ENCODE measurements at regions not wholly inside any gene's neighbourhood (a gene's known extent, or its start where the extent isn't known, plus 50 kb on each side); places are given as distances from the start of the nearest gene placed in this dataset.
"Not testable (repeated sequence)": the region's sequence is repeated elsewhere in the genome, so short reads cannot be mapped to it uniquely, and the experiment has no call there.

DNA sequence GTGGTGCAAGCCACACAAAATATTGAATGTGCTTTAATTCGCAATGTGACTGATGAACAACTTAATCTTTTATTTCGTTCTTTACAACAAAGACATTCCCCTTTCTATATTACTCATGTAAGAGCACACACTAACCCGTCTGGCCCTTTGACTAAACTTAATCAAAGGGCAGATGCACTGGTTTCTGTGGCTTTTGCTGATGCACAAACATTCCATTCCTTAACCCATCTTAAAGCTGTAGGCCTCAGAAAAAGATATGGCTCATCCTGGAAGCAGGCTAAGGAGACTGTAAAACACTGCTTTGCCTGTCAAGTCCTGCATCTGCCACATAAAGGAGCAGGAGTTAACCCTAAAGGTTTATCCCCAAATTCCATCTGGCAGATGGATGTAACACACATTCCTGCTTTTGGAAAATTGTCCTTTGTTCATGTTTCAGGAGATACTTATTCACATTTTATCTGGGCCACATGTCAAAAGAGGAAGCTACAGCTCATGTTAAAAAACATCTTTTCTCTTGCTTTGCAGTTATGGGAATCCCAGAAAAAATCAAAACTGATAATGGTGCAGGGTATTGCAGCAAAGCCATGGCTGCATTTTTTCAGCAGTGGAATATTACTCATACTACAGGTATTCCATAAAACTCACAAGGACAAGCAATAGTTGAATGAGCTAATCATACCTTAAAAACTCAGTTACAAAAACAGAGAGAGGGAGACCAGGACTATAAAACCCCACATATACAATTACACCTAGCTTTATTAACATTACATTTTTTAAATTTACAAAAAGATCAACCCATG lies 137.2 kb downstream of the AHSP start:
- peak; percentile 65 for DNase-seq
- no peak overlapping the region for H3K27ac ChIP-seq
- H3K79me2 ChIP-seq (ENCODE audit: insufficient read depth), result no peaks in the 10 kb centered on the region
- H3K36me3 ChIP-seq (ENCODE audit: low read depth), result no peaks in the 10 kb centered on the region
- in situ Hi-C loops (cut with MboI), result no loop called here
- WGBS, 2 experiments (ENCODE audit: low coverage in 1 of 2, low lambda C conversion rate in 2 of 2, missing lambda C conversion rate in 2 of 2), result 0 to 5% methylated on average over 3 of the region's 3 CpGs
- no peaks in the 10 kb centered on the region for H4K20me1 ChIP-seq (ENCODE audit: insufficient read depth)
- H3K4me1 ChIP-seq (ENCODE audit: insufficient read depth), result peaks cover 12% of the 10 kb centered on the region; the same call in 1 of the 2 replicates
- no peaks in the 10 kb centered on the region for H3K9me2 ChIP-seq (ENCODE audit: insufficient read depth)
- H3K9ac ChIP-seq, result no peak overlapping the region
- H2AFZ ChIP-seq, result no peak overlapping the region
- no peaks in the 10 kb centered on the region for H3F3A ChIP-seq (ENCODE audit: insufficient read depth)
- H3K4me2 ChIP-seq (ENCODE audit: unreplicated experiment), result peak overlapping the region; percentile 13
- H3K9me3 ChIP-seq (ENCODE audit: low read depth), result no peaks in the 10 kb centered on the region
- TF ChIP-seq EZH2phosphoT487 (IDR thresholded peaks at IDR 0.05; ENCODE audit: insufficient read depth, low read depth) (no peak), EZH2 (IDR thresholded peaks at IDR 0.05; ENCODE audit: insufficient read depth, poor library complexity, severe bottlenecking) (no peak)
- H3K4me3 ChIP-seq, result no peak overlapping the region
- no peaks in the 10 kb centered on the region for H3K27me3 ChIP-seq (replicated peaks; ENCODE audit: insufficient read depth)

GRCh38 chr16:31674686-31675085 lies 147.0 kb downstream of the AHSP start:
- Histone ChIP-seq H3K4me1 (ENCODE audit: insufficient read depth) (no peaks in the 10 kb centered on the region), H3K79me2 (ENCODE audit: insufficient read depth) (no peaks in the 10 kb centered on the region), H3K9me3 (ENCODE audit: low read depth) (no peaks in the 10 kb centered on the region), H3K4me2 (ENCODE audit: unreplicated experiment) (no peak overlapping the region), H3K27me3 (replicated peaks; ENCODE audit: insufficient read depth) (no peaks in the 10 kb centered on the region), H3K36me3 (ENCODE audit: low read depth) (no peaks in the 10 kb centered on the region), H2AFZ (no peak overlapping the region), H4K20me1 (ENCODE audit: insufficient read depth) (no peaks in the 10 kb centered on the region), H3K9me2 (ENCODE audit: insufficient read depth) (no peaks in the 10 kb centered on the region), H3K27ac (no peak overlapping the region), H3K4me3 (no peak overlapping the region), H3F3A (ENCODE audit: insufficient read depth) (no peaks in the 10 kb centered on the region), H3K9ac (no peak overlapping the region)
- WGBS, 2 experiments (ENCODE audit: low coverage in 1 of 2, low lambda C conversion rate in 2 of 2, missing lambda C conversion rate in 2 of 2), result 2 to 3% methylated on average over 1 of the region's 1 CpG
- in situ Hi-C loops (cut with MboI), result no loop called here
- no peak for DNase-seq
- TF ChIP-seq EZH2phosphoT487 (IDR thresholded peaks at IDR 0.05; ENCODE audit: insufficient read depth, low read depth), result no peak

GRCh38 chr16:31676731-31677130 lies 149.0 kb downstream of the AHSP start:
- no peak overlapping the region for H2AFZ ChIP-seq
- H3K9me3 ChIP-seq (ENCODE audit: low read depth), result no peaks in the 10 kb centered on the region
- H3K27me3 ChIP-seq (replicated peaks; ENCODE audit: insufficient read depth), result no peaks in the 10 kb centered on the region
- DNase-seq, result no peak
- H3K9me2 ChIP-seq (ENCODE audit: insufficient read depth), result no peaks in the 10 kb centered on the region
- H4K20me1 ChIP-seq (ENCODE audit: insufficient read depth), result no peaks in the 10 kb centered on the region
- no peak overlapping the region for H3K27ac ChIP-seq
- H3K4me3 ChIP-seq, result no peak overlapping the region
- no peaks in the 10 kb centered on the region for H3F3A ChIP-seq (ENCODE audit: insufficient read depth)
- in situ Hi-C loops (cut with MboI), result no loop called here
- H3K4me2 ChIP-seq (ENCODE audit: unreplicated experiment), result no peak overlapping the region
- H3K79me2 ChIP-seq (ENCODE audit: insufficient read depth), result no peaks in the 10 kb centered on the region
- no peaks in the 10 kb centered on the region for H3K4me1 ChIP-seq (ENCODE audit: insufficient read depth)
- no peak overlapping the region for H3K9ac ChIP-seq
- no peak for TF ChIP-seq EZH2 (IDR thresholded peaks at IDR 0.05; ENCODE audit: insufficient read depth, poor library complexity, severe bottlenecking)
- no peak for TF ChIP-seq EZH2phosphoT487 (IDR thresholded peaks at IDR 0.05; ENCODE audit: insufficient read depth, low read depth)
- no peaks in the 10 kb centered on the region for H3K36me3 ChIP-seq (ENCODE audit: low read depth)

DNA sequence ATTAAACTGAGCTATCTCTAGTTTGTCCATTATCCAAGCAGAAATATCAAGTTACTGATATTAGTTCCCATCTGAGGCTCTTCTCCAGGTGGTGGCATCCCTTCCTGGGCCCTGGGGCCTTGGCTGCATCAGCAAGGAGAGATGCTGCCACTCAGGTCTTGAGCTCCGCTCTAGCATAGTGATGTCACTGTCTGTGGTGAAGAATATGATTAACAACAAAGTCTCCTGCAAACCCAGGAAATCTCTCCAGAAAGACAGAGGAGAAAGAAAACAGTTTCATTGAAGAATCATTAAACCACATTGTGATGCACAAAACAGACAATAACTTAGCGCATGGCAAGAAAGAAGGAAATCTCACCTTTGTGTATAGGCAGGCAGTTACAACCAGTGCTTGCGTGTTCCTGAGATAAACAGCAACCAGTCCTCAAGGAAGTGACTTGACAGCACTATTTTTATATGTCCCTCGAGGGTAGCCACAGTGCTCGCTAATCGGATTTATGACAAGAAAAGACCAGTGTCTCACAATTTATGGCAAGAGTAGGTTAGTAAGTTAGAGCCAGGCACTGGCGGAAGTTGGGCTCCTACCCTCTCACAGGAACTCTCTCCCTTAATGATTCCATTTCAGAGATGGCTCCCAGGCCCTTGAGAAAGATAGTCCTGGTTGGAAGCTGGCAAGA lies 151.1 kb downstream of the AHSP start:
- H3K79me2 ChIP-seq (ENCODE audit: insufficient read depth), result no peaks in the 10 kb centered on the region
- in situ Hi-C loops (cut with MboI), result no loop called here
- H3F3A ChIP-seq (ENCODE audit: insufficient read depth), result no peaks in the 10 kb centered on the region
- no peaks in the 10 kb centered on the region for H3K9me3 ChIP-seq (ENCODE audit: low read depth)
- no peaks in the 10 kb centered on the region for H3K27me3 ChIP-seq (replicated peaks; ENCODE audit: insufficient read depth)
- H3K36me3 ChIP-seq (ENCODE audit: low read depth), result no peaks in the 10 kb centered on the region
- H3K4me3 ChIP-seq, result no peak overlapping the region
- 29 to 35% methylated on average over 7 of the region's 7 CpGs for WGBS, 2 experiments (ENCODE audit: low coverage in 1 of 2, low lambda C conversion rate in 2 of 2, missing lambda C conversion rate in 2 of 2)
- H3K4me1 ChIP-seq (ENCODE audit: insufficient read depth), result no peaks in the 10 kb centered on the region
- no peak for DNase-seq
- H3K9me2 ChIP-seq (ENCODE audit: insufficient read depth), result no peaks in the 10 kb centered on the region
- no peak overlapping the region for H3K4me2 ChIP-seq (ENCODE audit: unreplicated experiment)
- H3K27ac ChIP-seq, result no peak overlapping the region
- TF ChIP-seq EZH2phosphoT487 (IDR thresholded peaks at IDR 0.05; ENCODE audit: insufficient read depth, low read depth) (no peak), EZH2 (IDR thresholded peaks at IDR 0.05; ENCODE audit: insufficient read depth, poor library complexity, severe bottlenecking) (no peak)
- H3K9ac ChIP-seq, result no peak overlapping the region
- no peak overlapping the region for H2AFZ ChIP-seq
- H4K20me1 ChIP-seq (ENCODE audit: insufficient read depth), result no peaks in the 10 kb centered on the region

DNA sequence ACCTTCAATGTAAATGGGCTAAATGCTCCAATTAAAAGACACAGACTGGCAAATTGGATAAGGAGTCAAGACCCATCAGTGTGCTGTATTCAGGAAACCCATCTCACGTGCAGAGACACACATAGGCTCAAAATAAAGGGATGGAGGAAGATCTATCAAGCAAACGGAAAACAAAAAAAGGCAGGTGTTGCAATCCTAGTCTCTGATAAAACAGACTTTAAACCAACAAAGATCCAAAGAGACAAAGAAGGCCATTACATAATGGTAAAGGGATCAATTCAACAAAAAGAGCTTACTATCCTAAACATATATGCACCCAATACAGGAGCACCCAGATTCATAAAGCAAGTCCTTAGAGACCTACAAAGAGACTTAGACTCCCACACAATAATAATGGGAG lies 161.6 kb downstream of the AHSP start:
- WGBS, 2 experiments (ENCODE audit: low coverage in 1 of 2, low lambda C conversion rate in 2 of 2, missing lambda C conversion rate in 2 of 2), result 12 to 23% methylated on average over 2 of the region's 2 CpGs
- H3K79me2 ChIP-seq (ENCODE audit: insufficient read depth); H3F3A ChIP-seq (ENCODE audit: insufficient read depth); H4K20me1 ChIP-seq (ENCODE audit: insufficient read depth); H3K9me2 ChIP-seq (ENCODE audit: insufficient read depth); H3K4me1 ChIP-seq (ENCODE audit: insufficient read depth); H2AFZ ChIP-seq; H3K36me3 ChIP-seq (ENCODE audit: low read depth); H3K4me2 ChIP-seq (ENCODE audit: unreplicated experiment); in situ Hi-C loops (cut with MboI); H3K27ac ChIP-seq; H3K4me3 ChIP-seq; H3K27me3 ChIP-seq (replicated peaks; ENCODE audit: insufficient read depth); DNase-seq; H3K9ac ChIP-seq; H3K9me3 ChIP-seq (ENCODE audit: low read depth): not testable (repeated sequence)

- H3K4me3 ChIP-seq; H4K20me1 ChIP-seq (ENCODE audit: insufficient read depth); H3K27me3 ChIP-seq (replicated peaks; ENCODE audit: insufficient read depth); H3K9me3 ChIP-seq (ENCODE audit: low read depth); H3F3A ChIP-seq (ENCODE audit: insufficient read depth); H3K9me2 ChIP-seq (ENCODE audit: insufficient read depth); in situ Hi-C loops (cut with MboI); H3K79me2 ChIP-seq (ENCODE audit: insufficient read depth); H3K4me2 ChIP-seq (ENCODE audit: unreplicated experiment); DNase-seq; H3K36me3 ChIP-seq (ENCODE audit: low read depth); H3K9ac ChIP-seq; H3K27ac ChIP-seq; H2AFZ ChIP-seq; H3K4me1 ChIP-seq (ENCODE audit: insufficient read depth): not testable (repeated sequence)
- 44 to 59% methylated on average over 3 of the region's 3 CpGs for WGBS, 2 experiments (ENCODE audit: low coverage in 1 of 2, low lambda C conversion rate in 2 of 2, missing lambda C conversion rate in 2 of 2)
Observed at GRCh38 chr16:31692338-31692737, 164.6 kb downstream of the AHSP start.

Data from GM23248 (cell line).